T-helper 1 cell treated with Interleukin-12 subunit alpha and Interleukin-12 subunit beta and Interleukin-4 antibody, amounts not matched to agents 30 ng/mL and 1 ng/mL, for 36 hours (primary cell): ENCODE measurements at regions not wholly inside any gene's neighbourhood (a gene's known extent, or its start where the extent isn't known, plus 50 kb on each side); places are given as distances from the start of the nearest gene placed in this dataset.
"Not testable (repeated sequence)": the region's sequence is repeated elsewhere in the genome, so short reads cannot be mapped to it uniquely, and the experiment has no call there.

Experiments used
- intact Hi-C: fragments of 100-400 bp; cut with micrococcal nuclease; formaldehyde crosslinking; loops from one replicate; pipeline ENCODE4 v1.15.1; 2024

DNA sequence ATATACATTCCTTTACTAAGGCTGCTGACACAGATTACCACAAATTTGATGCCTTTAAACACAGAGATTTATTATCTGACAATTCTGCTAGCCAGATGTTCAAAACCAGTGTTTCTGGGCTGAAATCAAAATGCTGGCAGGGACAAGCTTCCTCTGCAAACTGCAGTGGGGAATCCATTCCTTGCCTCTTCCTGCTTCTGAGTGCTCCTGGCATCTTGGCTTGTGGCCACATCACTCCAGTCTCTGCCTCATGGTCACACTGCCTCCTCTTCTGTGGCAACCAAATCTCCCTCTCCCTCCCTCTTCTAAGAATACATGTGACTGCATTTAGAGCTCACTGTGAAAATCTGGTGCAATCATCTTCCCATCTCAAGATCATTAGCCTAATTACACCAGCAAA is 235.7 kb downstream of the TTC8 start:
- intact Hi-C loops = no loop called here

DNA sequence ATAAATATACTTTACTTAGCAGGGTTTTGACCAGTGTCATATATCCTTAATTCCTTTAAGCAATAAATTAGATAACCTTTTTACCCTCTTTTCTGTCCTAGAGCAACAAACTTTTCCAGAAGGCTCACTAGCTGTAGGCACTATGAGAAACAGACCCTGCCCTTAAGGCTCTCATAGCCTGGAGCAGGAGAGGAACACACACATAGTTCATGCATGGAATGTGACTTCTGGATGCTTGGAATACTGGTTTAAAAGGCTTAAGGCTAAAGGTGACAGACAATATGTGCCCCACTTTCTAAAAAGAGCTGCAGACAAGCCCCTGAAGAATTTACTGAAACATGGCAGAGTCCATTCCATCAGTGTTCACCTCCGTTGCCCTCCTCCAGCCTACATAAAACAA is 237.2 kb downstream of the TTC8 start:
- intact Hi-C loops = no loop called here

DNA sequence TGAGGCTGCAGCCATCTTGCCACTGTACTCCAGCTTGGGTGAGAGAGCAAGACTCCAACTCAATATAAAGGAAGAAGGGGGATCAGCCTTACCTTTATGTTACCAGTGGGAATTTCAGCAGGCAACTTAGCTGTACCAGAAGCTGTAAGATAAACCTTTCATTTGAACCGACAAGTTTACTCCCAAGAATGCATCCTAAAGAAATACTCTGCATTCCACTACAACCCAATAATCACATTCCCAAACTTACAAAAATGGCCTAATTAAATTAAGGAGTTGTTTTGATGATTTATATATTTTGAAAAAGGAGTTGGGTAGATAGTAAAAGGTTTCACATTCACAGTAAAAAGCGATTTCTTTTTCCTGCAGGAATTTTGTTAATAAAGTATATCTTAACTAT is 241.4 kb downstream of the TTC8 start:
- intact Hi-C loops = no loop called here

DNA sequence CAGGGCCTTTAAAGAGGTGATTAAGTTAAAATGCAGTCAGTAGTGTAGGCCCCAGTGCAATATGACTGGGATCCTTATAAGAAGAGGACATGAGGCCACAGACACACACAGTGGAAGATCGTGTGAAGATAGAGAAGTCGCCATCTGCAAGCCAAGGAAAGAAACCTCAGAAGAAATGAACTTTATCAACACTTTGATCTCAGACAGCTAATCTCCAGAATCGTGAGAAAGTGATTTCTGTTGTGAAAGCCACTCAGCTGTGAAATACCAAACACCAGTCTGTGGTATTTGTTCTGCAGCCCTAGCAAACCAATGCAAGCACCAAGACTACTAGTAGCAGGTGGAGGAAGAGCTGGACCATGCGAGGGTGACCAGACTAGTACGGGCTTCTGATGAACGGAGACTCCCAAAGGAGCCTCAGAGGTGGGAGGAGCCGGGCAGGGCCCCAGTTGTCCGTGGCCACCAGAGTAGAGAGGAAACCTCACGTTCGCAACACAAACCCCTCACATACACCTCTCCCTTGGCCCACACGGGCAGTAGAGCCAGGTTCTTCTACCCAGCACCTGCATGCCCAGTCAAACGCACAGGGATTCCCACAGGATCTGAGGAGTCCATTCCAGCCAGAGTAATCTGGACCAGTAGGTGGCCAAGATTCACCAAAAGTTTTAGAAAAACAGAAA is 243.0 kb downstream of the TTC8 start:
- intact Hi-C loops = no loop called here

DNA sequence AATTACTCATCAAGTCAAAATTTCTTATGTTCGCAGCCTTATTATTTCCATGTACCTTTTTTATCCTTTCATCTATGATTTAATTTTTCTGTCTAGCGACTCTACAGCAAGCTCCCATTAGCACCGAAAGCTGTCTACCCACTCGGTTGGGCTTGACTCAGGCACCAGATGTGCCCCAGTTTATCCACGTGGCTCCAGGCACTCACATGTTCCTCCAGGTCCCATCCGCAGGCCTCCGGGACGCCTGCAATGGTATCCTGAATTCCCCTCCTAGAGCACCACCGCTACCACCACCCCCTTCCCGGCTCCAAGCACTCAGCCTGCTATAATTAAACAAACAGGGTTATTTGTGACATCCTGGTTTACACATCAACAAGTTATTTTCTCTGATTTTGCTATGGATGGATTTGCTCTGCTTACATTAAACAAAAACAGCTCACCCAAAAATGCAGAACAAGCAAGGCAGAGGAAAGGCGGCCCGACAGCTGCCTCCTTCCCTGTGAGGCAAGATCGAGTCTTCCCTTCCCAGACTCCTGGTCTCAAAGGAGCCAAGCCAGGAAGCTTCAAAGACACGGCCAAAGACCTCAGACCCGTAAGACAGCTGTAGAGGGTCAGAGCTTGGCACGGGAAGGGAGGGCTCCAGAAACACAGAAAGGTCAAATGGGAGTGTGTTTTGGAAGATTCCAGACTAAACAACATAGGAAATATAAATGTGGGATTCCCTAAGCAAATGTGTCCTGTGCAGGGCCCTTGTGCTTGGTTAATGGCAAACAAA is 253.8 kb downstream of the TTC8 start:
- intact Hi-C loops = no loop called here

DNA sequence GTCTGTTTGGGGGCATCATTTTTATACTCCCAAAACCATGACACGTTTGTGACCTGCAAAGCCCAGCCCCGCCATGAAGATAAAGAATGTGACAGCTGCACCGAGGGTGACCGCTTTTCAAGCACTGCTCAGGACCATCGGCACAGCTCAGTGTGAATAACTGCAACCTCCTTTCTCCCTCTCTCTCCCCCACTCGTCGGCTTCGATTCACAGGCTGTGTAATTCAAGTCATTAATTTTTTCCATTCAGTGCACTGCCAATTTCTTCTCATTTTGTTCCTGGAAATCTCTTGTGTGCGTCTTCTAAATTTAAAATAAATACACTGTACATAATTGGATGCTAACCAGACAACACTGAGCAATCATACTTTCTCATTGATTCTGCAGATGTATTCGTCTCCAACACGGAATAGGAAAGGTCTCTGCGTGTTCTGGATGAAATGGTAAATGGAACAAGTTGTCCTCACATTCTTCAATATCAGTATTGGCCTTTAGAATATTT is 260.8 kb downstream of the TTC8 start:
- intact Hi-C loops = no loop called here

DNA sequence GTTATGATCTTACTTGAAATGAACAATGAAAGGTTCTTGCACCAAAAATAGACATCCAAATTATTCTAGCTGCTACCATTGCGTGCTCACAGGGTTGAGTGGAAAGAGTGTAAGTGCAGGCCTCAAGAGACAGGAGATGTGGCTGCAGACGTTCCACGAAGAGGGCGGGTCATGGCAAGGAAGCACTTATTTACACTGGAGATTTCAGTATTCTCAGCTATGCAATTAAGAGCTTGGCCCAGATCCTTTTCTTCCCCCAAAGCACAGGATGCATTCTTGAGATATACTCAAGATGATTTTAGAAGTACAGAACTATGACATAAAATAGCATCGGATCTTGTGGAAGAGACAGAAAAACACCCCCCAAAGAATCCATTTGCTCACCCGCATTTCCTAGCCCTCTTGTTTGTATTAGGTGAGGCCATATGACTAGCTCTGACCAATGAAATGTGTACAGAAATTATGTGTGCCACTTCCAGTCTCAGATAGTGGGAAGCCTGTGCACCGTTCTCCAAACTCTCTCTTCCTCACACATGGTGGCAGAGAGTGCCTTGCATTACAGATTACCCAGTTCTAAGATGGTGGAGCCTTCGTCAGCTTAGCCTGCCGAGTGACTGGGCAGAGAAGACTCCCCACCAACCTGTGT is 261.4 kb downstream of the TTC8 start:
- intact Hi-C loops = no loop called here

DNA sequence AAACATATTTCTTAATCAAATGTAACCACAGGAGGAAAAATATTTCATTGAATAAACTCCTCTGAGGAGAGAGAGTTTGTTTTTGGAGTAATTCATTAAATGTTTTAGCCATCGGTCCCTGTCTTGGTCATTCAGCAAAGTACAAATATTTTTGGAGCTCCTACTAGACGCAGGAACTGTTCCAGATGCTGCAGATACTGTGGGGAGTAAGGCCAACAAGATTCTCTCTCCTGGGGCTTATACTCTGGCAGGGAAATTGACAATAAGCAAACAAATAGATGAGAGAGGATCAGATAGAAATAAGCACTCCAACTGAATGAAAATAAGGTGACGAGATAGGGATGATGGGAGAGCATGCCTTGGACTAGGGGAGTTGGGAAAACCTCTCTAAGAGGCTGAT is 264.1 kb downstream of the TTC8 start:
- intact Hi-C loops = no loop called here

DNA sequence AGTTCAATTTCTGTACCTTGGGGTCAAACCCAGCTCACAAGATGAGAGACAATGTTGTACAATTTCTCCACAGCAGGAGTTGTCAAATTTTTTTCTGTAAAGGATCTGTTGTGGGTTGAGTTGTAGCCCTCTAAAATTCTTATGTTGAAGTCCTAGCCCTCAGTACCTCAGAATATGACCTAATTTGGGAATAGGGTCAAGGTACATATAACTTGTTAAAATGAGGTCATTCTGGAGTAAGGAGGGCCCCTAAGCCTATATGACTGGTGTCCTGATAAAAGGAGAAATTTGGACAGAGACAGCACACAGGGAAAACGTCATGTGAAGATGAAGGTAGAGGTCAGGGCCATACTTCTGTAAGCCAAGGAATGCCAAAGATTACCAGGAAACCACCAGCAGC is 264.9 kb downstream of the TTC8 start:
- intact Hi-C loops = no loop called here

DNA sequence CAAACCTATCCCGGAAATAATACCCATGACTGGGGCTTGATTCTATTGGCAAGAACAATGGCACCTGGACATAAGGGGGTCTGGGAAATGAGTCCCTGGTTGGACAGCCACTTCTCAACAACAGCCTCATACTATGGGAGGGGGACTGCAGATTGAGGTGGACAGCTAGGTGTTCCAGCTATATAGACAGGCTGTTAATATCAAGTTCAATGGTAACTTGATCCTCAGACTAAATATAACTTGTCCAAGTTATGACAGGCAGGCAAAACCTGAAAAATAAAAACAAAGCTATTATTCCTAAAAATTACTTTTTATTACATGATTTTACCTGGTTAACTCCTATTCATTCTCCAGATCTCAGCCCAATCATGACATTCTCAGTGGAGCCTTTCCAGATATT is 267.3 kb downstream of the TTC8 start:
- intact Hi-C loops = no loop called here

DNA sequence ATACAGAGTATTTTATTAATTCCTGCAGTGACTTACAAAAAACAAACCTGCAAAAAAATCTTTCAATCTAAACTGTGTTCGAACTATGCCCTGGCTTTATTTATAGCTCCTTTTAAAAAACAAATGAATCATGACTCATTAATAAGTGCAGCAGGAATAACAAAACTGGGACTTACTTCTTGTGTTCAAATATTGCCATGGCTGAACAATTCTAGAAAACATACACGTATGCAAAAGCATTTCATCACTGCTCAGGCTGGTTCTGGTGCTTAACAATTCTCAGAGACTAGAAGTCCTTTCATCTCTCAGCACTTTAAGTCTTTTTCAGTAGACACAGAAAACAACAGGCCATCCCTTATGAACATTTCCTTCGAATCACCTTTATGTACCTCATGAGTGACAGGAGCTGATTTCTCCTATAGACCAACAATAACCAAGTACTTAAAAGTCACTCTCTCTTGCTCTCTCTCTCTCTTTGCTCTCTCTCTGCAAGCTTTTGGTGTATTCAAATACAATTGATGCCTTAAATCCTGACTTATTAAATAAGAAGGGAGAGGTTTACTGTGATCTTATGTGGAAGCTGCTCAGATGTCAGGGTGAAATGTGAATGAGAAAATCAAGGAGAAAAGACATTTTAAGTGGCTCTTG is 268.8 kb downstream of the TTC8 start:
- intact Hi-C loops = no loop called here

DNA sequence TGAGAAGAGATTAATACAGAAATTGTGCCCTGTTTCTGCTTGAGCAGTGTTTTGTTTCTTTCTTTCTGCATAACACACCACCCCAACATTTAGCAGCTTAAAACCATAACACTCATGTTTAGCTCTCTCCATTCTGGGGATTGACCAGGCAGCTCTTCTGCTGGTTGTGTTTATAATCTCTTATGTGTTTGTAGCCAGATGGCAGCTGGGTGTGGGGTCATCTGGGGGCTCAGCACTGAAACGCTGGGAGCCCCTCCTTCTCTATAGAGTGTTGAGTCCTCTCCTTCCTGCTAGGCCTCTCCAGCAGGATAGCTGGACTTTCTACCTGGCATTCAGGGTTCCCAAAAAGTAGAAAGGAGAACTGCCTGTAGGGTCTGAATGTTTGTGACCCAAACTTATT is 270.6 kb downstream of the TTC8 start:
- intact Hi-C loops = no loop called here

DNA sequence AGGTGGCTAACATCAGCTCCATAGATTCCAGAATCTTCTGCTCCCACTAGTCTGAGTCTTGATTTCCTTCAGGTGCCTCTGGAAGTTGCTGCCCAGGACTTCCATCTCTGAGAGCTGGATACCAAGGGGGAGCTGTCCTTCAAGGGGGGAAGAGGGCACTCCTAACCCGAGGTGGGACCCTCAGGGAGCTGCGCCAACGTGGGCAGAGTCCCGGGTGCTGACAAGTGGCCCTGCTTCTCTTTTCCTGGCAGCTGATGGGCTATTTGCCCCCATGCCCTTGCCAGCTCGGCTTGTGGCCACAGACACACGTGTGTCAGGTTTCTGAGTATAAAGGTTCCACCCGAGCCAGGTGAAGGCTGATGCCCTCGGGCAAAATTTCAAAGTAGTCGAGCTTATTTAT is 272.5 kb downstream of the TTC8 start:
- intact Hi-C loops = no loop called here

DNA sequence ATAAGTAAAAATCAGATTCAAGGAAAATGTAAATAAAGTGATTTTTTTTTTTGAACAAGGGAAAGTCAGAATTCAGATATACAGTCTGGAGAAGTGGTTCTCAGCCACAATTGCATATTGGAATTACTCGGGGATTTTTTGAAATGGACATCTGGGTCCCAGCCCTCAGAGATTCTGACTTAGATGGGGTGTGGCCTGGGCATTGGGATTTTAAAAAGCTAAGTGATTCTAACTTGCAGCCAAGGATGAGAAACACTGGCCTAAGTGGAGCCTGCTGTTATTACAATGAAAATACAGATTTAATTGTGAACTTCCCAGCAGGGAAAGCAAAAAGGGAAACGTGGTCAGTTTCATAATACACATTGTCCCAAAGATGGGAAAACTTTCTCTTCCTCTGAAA is 273.8 kb downstream of the TTC8 start:
- intact Hi-C loops = no loop called here

DNA sequence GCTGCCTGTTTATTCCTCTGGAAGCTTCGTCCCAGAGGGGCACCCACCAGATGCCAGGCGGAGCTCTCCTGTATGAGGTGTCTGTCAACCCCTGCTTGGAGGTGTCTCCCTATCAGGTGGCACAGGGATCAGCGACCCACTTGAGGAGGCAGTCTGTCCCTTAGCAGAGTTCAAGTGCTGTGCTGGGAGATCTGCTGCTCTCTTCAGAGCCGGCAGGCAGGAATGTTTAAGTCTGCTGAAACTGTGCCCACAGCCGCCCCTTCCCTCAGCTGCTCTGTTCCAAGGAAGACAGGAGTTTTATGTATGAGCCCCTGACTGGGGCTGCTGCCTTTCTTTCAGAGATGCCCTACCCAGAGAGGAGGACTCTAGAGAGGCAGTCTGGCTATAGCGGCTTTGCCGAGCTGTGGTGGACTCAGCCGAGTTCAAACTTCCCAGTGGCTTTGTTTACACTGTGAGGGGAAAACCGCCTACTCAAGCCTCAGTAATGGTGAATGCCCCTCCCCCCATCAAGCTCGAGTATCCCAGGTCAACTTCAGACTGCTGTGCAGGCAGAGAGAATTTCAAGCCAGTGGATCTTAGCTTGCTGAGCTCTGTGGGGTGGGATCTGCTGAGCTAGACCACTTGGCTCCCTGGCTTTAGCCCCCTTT is 279.8 kb downstream of the TTC8 start:
- intact Hi-C loops = not testable (repeated sequence)

DNA sequence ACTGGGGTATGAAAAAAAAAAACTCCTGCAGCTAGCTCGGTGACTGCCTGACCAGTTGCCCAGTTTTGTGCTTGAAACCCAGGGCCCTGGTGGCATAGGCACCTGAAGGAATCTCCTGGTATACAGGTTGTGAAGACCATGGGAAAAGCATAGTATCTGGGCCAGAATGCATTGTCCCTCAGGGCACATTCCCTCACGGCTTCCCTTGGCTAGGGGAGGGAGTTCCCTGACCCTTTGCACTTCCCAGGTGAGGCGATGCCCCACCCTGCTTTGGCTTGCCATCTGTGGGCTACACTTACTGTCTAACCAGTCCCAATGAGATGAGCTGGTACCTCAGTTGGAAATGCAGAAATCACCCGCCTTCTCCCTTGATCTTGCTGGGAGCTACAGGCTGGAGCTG is 280.4 kb downstream of the TTC8 start:
- intact Hi-C loops = not testable (repeated sequence)
